ENCODE measurements at regions not wholly inside any gene's neighbourhood (a gene's known extent, or its start where the extent isn't known, plus 50 kb on each side); places are given as distances from the start of the nearest gene placed in this dataset.

GRCh38 chr15:93152951-93153350 lies 63.9 kb upstream of the RGMA start:
- TF ChIP-seq GATA3 (IDR thresholded peaks at IDR 0.05; ENCODE audit: low read depth, low read length): no peak
- no peak for TF ChIP-seq GATA2 (IDR thresholded peaks at IDR 0.05; ENCODE audit: low read depth, low read length)

GRCh38 chr15:93152360-93152759 lies 63.3 kb upstream of the RGMA start:
- TF ChIP-seq GATA2 (IDR thresholded peaks at IDR 0.05; ENCODE audit: low read depth, low read length): no peak
- no peak for TF ChIP-seq GATA3 (IDR thresholded peaks at IDR 0.05; ENCODE audit: low read depth, low read length)

GRCh38 chr15:93150910-93151881 lies 62.2 kb upstream of the RGMA start:
- TF ChIP-seq GATA2 (IDR thresholded peaks at IDR 0.05; ENCODE audit: low read depth, low read length): no peak
- TF ChIP-seq GATA3 (IDR thresholded peaks at IDR 0.05; ENCODE audit: low read depth, low read length): no peak

- TF ChIP-seq GATA2 (IDR thresholded peaks at IDR 0.05; ENCODE audit: low read depth, low read length) (no peak), GATA3 (IDR thresholded peaks at IDR 0.05; ENCODE audit: low read depth, low read length) (no peak)
These were observed 57.6 kb upstream of the RGMA start for GRCh38 chr15:93146601-93147000.

GRCh38 chr15:93146196-93146595 lies 57.2 kb upstream of the RGMA start:
- TF ChIP-seq GATA3 (IDR thresholded peaks at IDR 0.05; ENCODE audit: low read depth, low read length) (no peak), GATA2 (IDR thresholded peaks at IDR 0.05; ENCODE audit: low read depth, low read length) (no peak)

GRCh38 chr15:93144463-93145236 lies 55.6 kb upstream of the RGMA start:
- TF ChIP-seq GATA2 (IDR thresholded peaks at IDR 0.05; ENCODE audit: low read depth, low read length) (no peak), GATA3 (IDR thresholded peaks at IDR 0.05; ENCODE audit: low read depth, low read length) (no peak)

- TF ChIP-seq GATA3 (IDR thresholded peaks at IDR 0.05; ENCODE audit: low read depth, low read length) (no peak), GATA2 (IDR thresholded peaks at IDR 0.05; ENCODE audit: low read depth, low read length) (no peak)
These were observed 54.2 kb upstream of the RGMA start for GRCh38 chr15:93143186-93143585.

- no peak for TF ChIP-seq GATA3 (IDR thresholded peaks at IDR 0.05; ENCODE audit: low read depth, low read length)
- no peak for TF ChIP-seq GATA2 (IDR thresholded peaks at IDR 0.05; ENCODE audit: low read depth, low read length)
These were observed 52.4 kb upstream of the RGMA start for GRCh38 chr15:93141371-93141794.

GRCh38 chr15:93139436-93139835 lies 50.4 kb upstream of the RGMA start:
- TF ChIP-seq GATA2 (IDR thresholded peaks at IDR 0.05; ENCODE audit: low read depth, low read length) (no peak), GATA3 (IDR thresholded peaks at IDR 0.05; ENCODE audit: low read depth, low read length) (no peak)

GRCh38 chr15:93138681-93139250 lies 49.8 kb upstream of the RGMA start:
- no peak for TF ChIP-seq GATA3 (IDR thresholded peaks at IDR 0.05; ENCODE audit: low read depth, low read length)
- no peak for TF ChIP-seq GATA2 (IDR thresholded peaks at IDR 0.05; ENCODE audit: low read depth, low read length)

Measured in SH-SY5Y (cell line).